Neural progenitor cell (in vitro differentiated cells): ENCODE measurements at regions not wholly inside any gene's neighbourhood (a gene's known extent, or its start where the extent isn't known, plus 50 kb on each side); places are given as distances from the start of the nearest gene placed in this dataset.

Source experiments
- DNase-seq: peaks from one replicate; pipeline ENCODE4 v3.0.0-alpha.2; 2016; ENCODE audit warnings: low spot score
- H2AFZ ChIP-seq: fragments of 200-600 bp; sonication (generic); replicated peaks from 2 replicates; pipeline ENCODE4 v1.6.1; 2016; ENCODE audit warnings: antibody characterized with exemption
- H3F3A ChIP-seq: fragments of 200-600 bp; sonication (generic); 2 replicates; pipeline ENCODE4 v1.6.1; 2016; ENCODE audit warnings: antibody characterized with exemption, low read depth
- H3K27ac ChIP-seq: fragments of 200-600 bp; sonication (generic); 2 replicates; pipeline ENCODE4 v1.5.1; 2016; ENCODE audit warnings: mild to moderate bottlenecking
- H3K27me3 ChIP-seq: fragments of 200-600 bp; sonication (generic); 2 replicates; pipeline ENCODE4 v1.6.1; 2016; ENCODE audit warnings: mild to moderate bottlenecking, moderate library complexity
- H3K36me3 ChIP-seq: fragments of 200-600 bp; sonication (generic); 2 replicates; pipeline ENCODE4 v1.5.1; 2016
- H3K4me1 ChIP-seq: fragments of 200-600 bp; sonication (generic); 2 replicates; pipeline ENCODE4 v1.6.1; 2016; ENCODE audit warnings: mixed run types
- H3K4me2 ChIP-seq: fragments of 200-600 bp; sonication (generic); 2 replicates; pipeline ENCODE4 v1.6.1; 2016
- H3K4me3 ChIP-seq: fragments of 200-600 bp; sonication (generic); 2 replicates; pipeline ENCODE4 v1.5.1; 2016
- H3K79me2 ChIP-seq: fragments of 200-600 bp; sonication (generic); 2 replicates; pipeline ENCODE4 v1.6.1; 2016; ENCODE audit warnings: low read depth
- H3K9ac ChIP-seq: fragments of 200-600 bp; sonication (generic); 2 replicates; pipeline ENCODE4 v1.6.1; 2016
- H3K9me3 ChIP-seq: fragments of 200-600 bp; sonication (generic); 2 replicates; pipeline ENCODE4 v1.5.1; 2016; ENCODE audit warnings: low read depth
- H4K20me1 ChIP-seq: fragments of 200-600 bp; sonication (generic); 2 replicates; pipeline ENCODE4 v1.6.1; 2016; ENCODE audit warnings: low read depth
- H3K27ac Mint-ChIP-seq: 3 replicates; pipeline ENCODE4 v1.8.0; 2021; ENCODE audit warnings: mixed read lengths
- H3K27me3 Mint-ChIP-seq: 2 replicates; pipeline ENCODE4 v1.8.0; 2022; ENCODE audit warnings: low read depth, mild to moderate bottlenecking, inconsistent platforms, moderate library complexity, mixed read lengths; ENCODE audit not compliant: insufficient read depth
- H3K36me3 Mint-ChIP-seq: 3 replicates; pipeline ENCODE4 v1.8.0; 2021; ENCODE audit warnings: mixed read lengths
- H3K4me1 Mint-ChIP-seq: 3 replicates; pipeline ENCODE4 v1.8.0; 2021; ENCODE audit warnings: mixed read lengths
- H3K4me3 Mint-ChIP-seq: 3 replicates; pipeline ENCODE4 v1.8.0; 2021; ENCODE audit warnings: mild to moderate bottlenecking, moderate library complexity, mixed read lengths
- H3K9me3 Mint-ChIP-seq: 3 replicates; pipeline ENCODE4 v1.8.0; 2020; ENCODE audit warnings: mixed read lengths
- CTCF ChIP-seq: fragments of 200-600 bp; sonication (generic); IDR thresholded peaks from 2 replicates; pipeline ENCODE4 v1.5.1; 2017; ENCODE audit warnings: antibody characterized with exemption, mild to moderate bottlenecking
- EZH2 ChIP-seq: fragments of 200-600 bp; sonication (generic); IDR thresholded peaks from 2 replicates; pipeline ENCODE4 v1.6.1; 2017; ENCODE audit warnings: antibody characterized with exemption, mild to moderate bottlenecking, moderate library complexity
- EZH2phosphoT487 ChIP-seq: fragments of 200-600 bp; sonication (generic); IDR thresholded peaks from 2 replicates; pipeline ENCODE4 v1.6.1; 2017; ENCODE audit warnings: antibody characterized with exemption

DNA sequence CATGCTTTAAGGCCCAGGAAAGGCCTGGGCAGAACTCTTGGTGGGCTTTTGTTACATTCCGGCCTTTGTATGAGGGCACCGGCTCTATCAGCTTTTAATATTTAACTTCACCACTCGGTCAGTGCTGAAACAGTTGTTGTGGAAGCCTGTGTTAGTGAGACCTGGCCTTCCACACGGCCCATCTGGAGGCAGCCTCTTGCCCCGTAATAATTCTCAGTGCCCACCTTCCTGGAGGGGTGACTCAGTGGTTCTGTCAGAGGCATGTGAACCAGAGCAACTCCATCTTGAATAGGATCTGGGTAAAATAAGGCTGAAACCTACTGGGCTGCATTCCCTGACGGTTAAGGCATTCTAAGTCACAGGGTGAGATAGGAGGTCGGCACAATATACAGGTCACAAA lies 162.0 kb upstream of the STS start:
- Mint-ChIP-seq H3K27ac (no peak overlapping the region), H3K4me1 (no peaks in the 10 kb centered on the region), H3K9me3 (no peaks in the 10 kb centered on the region), H3K27me3 (no peaks in the 10 kb centered on the region), H3K4me3 (no peak overlapping the region), H3K36me3 (no peaks in the 10 kb centered on the region)
- H2AFZ ChIP-seq, result no peak overlapping the region
- H3K27me3 ChIP-seq, result no peaks in the 10 kb centered on the region
- no peak overlapping the region for H3K4me2 ChIP-seq
- H3K4me3 ChIP-seq, result no peak overlapping the region
- TF ChIP-seq EZH2phosphoT487 (no peak), EZH2 (no peak), CTCF (no peak)
- no peaks in the 10 kb centered on the region for H3F3A ChIP-seq
- no peak overlapping the region for H3K9ac ChIP-seq
- no peaks in the 10 kb centered on the region for H3K4me1 ChIP-seq
- no peaks in the 10 kb centered on the region for H3K79me2 ChIP-seq
- no peaks in the 10 kb centered on the region for H3K9me3 ChIP-seq
- no peak overlapping the region for H3K27ac ChIP-seq
- H4K20me1 ChIP-seq, result no peaks in the 10 kb centered on the region
- H3K36me3 ChIP-seq, result no peaks in the 10 kb centered on the region
- no peak for DNase-seq

DNA sequence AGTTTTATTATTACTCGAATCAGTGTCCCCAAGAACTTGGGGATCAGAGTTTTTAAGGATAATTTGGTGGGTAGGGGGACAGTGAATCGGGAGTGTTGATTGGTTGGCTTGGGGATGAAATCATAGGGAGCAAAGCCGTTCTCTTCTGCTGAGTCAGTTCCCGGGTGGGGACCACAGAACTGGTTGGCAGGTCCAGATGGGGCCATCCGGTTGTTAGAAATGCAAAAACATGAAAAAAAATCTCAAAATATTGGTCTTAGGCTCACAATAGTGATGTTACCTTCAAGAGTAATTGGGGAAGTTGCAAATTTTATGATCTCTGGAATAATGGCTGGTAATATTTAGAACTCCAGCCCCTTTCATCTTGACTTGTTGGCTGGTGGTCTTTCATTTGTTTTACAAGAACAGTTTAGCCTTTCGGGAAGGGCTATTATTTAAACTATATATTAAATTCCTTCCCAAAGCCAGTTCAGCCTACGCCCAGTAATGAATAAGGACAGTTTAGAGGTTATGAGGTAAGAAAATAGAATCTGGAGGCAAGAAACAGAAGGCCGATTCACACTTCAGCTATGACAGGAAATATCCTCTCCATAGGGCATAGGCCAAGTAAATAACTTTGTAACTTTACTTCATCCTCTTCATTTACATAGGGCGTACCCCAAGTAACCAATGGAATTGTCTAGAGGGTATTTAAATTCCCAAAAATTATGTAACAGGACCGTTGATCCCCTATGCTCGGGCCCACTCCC lies 164.1 kb upstream of the STS start:
- Histone ChIP-seq H3K9ac (no peak overlapping the region), H3K4me3 (no peak overlapping the region), H3K4me2 (no peak overlapping the region), H3K9me3 (no peaks in the 10 kb centered on the region), H3K36me3 (no peaks in the 10 kb centered on the region), H3K79me2 (no peaks in the 10 kb centered on the region), H4K20me1 (no peaks in the 10 kb centered on the region), H3K4me1 (no peaks in the 10 kb centered on the region), H3F3A (no peaks in the 10 kb centered on the region), H3K27ac (no peak overlapping the region), H3K27me3 (no peaks in the 10 kb centered on the region), H2AFZ (no peak overlapping the region)
- Mint-ChIP-seq H3K4me3 (no peak overlapping the region), H3K4me1 (no peaks in the 10 kb centered on the region), H3K27ac (no peak overlapping the region), H3K9me3 (no peaks in the 10 kb centered on the region), H3K27me3 (no peaks in the 10 kb centered on the region), H3K36me3 (no peaks in the 10 kb centered on the region)
- no peak for DNase-seq
- TF ChIP-seq EZH2 (no peak), CTCF (no peak), EZH2phosphoT487 (no peak)

GRCh38 chrX:6981718-6982406 lies 165.7 kb upstream of the STS start:
- Histone ChIP-seq H3K9ac (no peak overlapping the region), H3K27ac (no peak overlapping the region), H3K4me3 (no peak overlapping the region), H3F3A (no peaks in the 10 kb centered on the region), H3K79me2 (no peaks in the 10 kb centered on the region), H3K4me2 (no peak overlapping the region), H3K36me3 (no peaks in the 10 kb centered on the region), H2AFZ (no peak overlapping the region), H3K27me3 (no peaks in the 10 kb centered on the region), H4K20me1 (no peaks in the 10 kb centered on the region), H3K9me3 (no peaks in the 10 kb centered on the region), H3K4me1 (no peaks in the 10 kb centered on the region)
- no peak for DNase-seq
- H3K4me3 Mint-ChIP-seq, result no peak overlapping the region
- no peak overlapping the region for H3K27ac Mint-ChIP-seq
- H3K9me3 Mint-ChIP-seq, result no peaks in the 10 kb centered on the region
- no peaks in the 10 kb centered on the region for H3K4me1 Mint-ChIP-seq
- no peaks in the 10 kb centered on the region for H3K36me3 Mint-ChIP-seq
- TF ChIP-seq EZH2phosphoT487, result no peak
- no peak for TF ChIP-seq EZH2
- TF ChIP-seq CTCF, result no peak
- H3K27me3 Mint-ChIP-seq, result peaks cover 2% of the 10 kb centered on the region
